H9 (cell line): ENCODE measurements at regions not wholly inside any gene's neighbourhood (a gene's known extent, or its start where the extent isn't known, plus 50 kb on each side); places are given as distances from the start of the nearest gene placed in this dataset.

Source experiments
- DNase-seq: peaks from one replicate; pipeline ENCODE4 v3.0.0-alpha.2; 2017
- H2AFZ ChIP-seq: one replicate; pipeline ENCODE4 v1.6.1; 2013; ENCODE audit warnings: mild to moderate bottlenecking, low read length, control low read depth, moderate library complexity
- H2AK5ac ChIP-seq: 2 replicates; pipeline ENCODE4 v1.6.1; 2013; ENCODE audit warnings: low read length, control low read depth, mixed read lengths; ENCODE audit not compliant: insufficient read length
- H2BK120ac ChIP-seq: one replicate; pipeline ENCODE4 v1.6.1; 2013; ENCODE audit warnings: low read depth, mild to moderate bottlenecking, low read length, control low read depth, inconsistent platforms; ENCODE audit not compliant: poor library complexity, severe bottlenecking
- H2BK12ac ChIP-seq: 2 replicates; pipeline ENCODE4 v1.6.1; 2013; ENCODE audit warnings: low read length, control low read depth, mixed read lengths, low read depth; ENCODE audit not compliant: insufficient read length
- H2BK15ac ChIP-seq: 2 replicates; pipeline ENCODE4 v1.6.1; 2013; ENCODE audit warnings: low read depth, low read length, control low read depth
- H2BK20ac ChIP-seq: one replicate; pipeline ENCODE4 v1.6.1; 2013; ENCODE audit warnings: low read depth, mild to moderate bottlenecking, low read length, control low read depth, inconsistent platforms; ENCODE audit not compliant: poor library complexity, severe bottlenecking
- H2BK5ac ChIP-seq: 2 replicates; pipeline ENCODE4 v1.6.1; 2013; ENCODE audit warnings: low read length, control low read depth, mixed read lengths; ENCODE audit not compliant: insufficient read length
- H3K14ac ChIP-seq: 2 replicates; pipeline ENCODE4 v1.6.1; 2013; ENCODE audit warnings: low read length, control low read depth; ENCODE audit not compliant: insufficient read depth
- H3K18ac ChIP-seq: 2 replicates; pipeline ENCODE4 v1.6.1; 2013; ENCODE audit warnings: low read depth, mild to moderate bottlenecking, mixed read lengths, low read length, control low read depth; ENCODE audit not compliant: insufficient read length
- H3K23ac ChIP-seq: 2 replicates; pipeline ENCODE4 v1.6.1; 2013; ENCODE audit warnings: low read length, control low read depth, mixed read lengths, low read depth; ENCODE audit not compliant: insufficient read length
- H3K23me2 ChIP-seq: 2 replicates; pipeline ENCODE4 v1.6.1; 2013; ENCODE audit warnings: low read depth, mild to moderate bottlenecking, mixed read lengths, low read length, control low read depth; ENCODE audit not compliant: insufficient read length, poor library complexity, severe bottlenecking
- H3K27ac ChIP-seq: 2 replicates; pipeline ENCODE4 v1.5.1; 2013; ENCODE audit warnings: low read length, control low read depth, mixed read lengths, low read depth; ENCODE audit not compliant: insufficient read length
- H3K27me3 ChIP-seq: 2 replicates; pipeline ENCODE4 v1.6.1; 2013; ENCODE audit warnings: low read length, control low read depth, inconsistent platforms; ENCODE audit not compliant: insufficient read depth
- H3K4ac ChIP-seq: 2 replicates; pipeline ENCODE4 v1.6.1; 2013; ENCODE audit warnings: low read depth, mild to moderate bottlenecking, control low read depth, inconsistent platforms, low read length, moderate library complexity
- H3K4me1 ChIP-seq: 2 replicates; pipeline ENCODE4 v1.6.1; 2013; ENCODE audit warnings: low read length, control low read depth, inconsistent platforms; ENCODE audit not compliant: insufficient read depth
- H3K4me2 ChIP-seq: 2 replicates; pipeline ENCODE4 v1.6.1; 2013; ENCODE audit warnings: low read length, control low read depth, mixed read lengths; ENCODE audit not compliant: insufficient read length, insufficient read depth
- H3K56ac ChIP-seq: 2 replicates; pipeline ENCODE4 v1.6.1; 2013; ENCODE audit warnings: low read depth, mild to moderate bottlenecking, mixed read lengths, low read length, control low read depth; ENCODE audit not compliant: insufficient read length
- H3K79me1 ChIP-seq: 2 replicates; pipeline ENCODE4 v1.6.1; 2013; ENCODE audit warnings: low read depth, mild to moderate bottlenecking, moderate library complexity, low read length, control low read depth, inconsistent platforms; ENCODE audit not compliant: insufficient read depth, poor library complexity, severe bottlenecking
- H3K79me2 ChIP-seq: 2 replicates; pipeline ENCODE4 v1.6.1; 2013; ENCODE audit warnings: low read length, control low read depth, inconsistent platforms; ENCODE audit not compliant: insufficient read depth
- H3K9ac ChIP-seq: 2 replicates; pipeline ENCODE4 v1.6.1; 2013; ENCODE audit warnings: low read length, control low read depth, mixed read lengths; ENCODE audit not compliant: insufficient read length; ENCODE audit errors: extremely low read depth
- H3K9me3 ChIP-seq: one replicate; pipeline ENCODE4 v1.6.1; 2013; ENCODE audit warnings: low read depth, low read length, inconsistent platforms; ENCODE audit not compliant: control insufficient read depth
- H3T11ph ChIP-seq: one replicate; pipeline ENCODE4 v1.6.1; 2013; ENCODE audit warnings: mild to moderate bottlenecking, low read length, control low read depth, inconsistent platforms
- H4K20me1 ChIP-seq: one replicate; pipeline ENCODE4 v1.6.1; 2013; ENCODE audit not compliant: control insufficient read depth, insufficient read length, insufficient read depth
- H4K5ac ChIP-seq: 2 replicates; pipeline ENCODE4 v1.6.1; 2013; ENCODE audit warnings: low read depth, mild to moderate bottlenecking, mixed read lengths, low read length, control low read depth; ENCODE audit not compliant: insufficient read length
- H4K8ac ChIP-seq: replicated peaks from 2 replicates; pipeline ENCODE4 v1.6.1; 2013; ENCODE audit warnings: low read length, control low read depth, mixed read lengths, low read depth; ENCODE audit not compliant: insufficient read length
- H4K91ac ChIP-seq: 2 replicates; pipeline ENCODE4 v1.6.1; 2013; ENCODE audit warnings: low read depth, mild to moderate bottlenecking, moderate library complexity, mixed read lengths, low read length, control low read depth; ENCODE audit not compliant: insufficient read length
- H3K27ac Mint-ChIP-seq, 3 experiments: 2 replicates in 2 of 3; 3 replicates in 1 of 3; pipeline ENCODE4 v1.8.0; 2020 to 2021; ENCODE audit warnings: mixed read lengths in 3 of 3, mild to moderate bottlenecking in 1 of 3, moderate library complexity in 1 of 3
- H3K27me3 Mint-ChIP-seq: 2 replicates; pipeline ENCODE4 v1.8.0; 2021; ENCODE audit warnings: low read depth, mild to moderate bottlenecking, moderate library complexity, mixed read lengths
- H3K36me3 Mint-ChIP-seq, 3 experiments: 2 replicates in 2 of 3; 3 replicates in 1 of 3; pipeline ENCODE4 v1.8.0; 2020 to 2021; ENCODE audit warnings: low read depth in 3 of 3, mixed read lengths in 3 of 3; ENCODE audit not compliant: insufficient read depth in 1 of 3
- H3K4me1 Mint-ChIP-seq, 2 experiments: 2 replicates each; pipeline ENCODE4 v1.8.0; 2020; ENCODE audit warnings: mixed read lengths in 2 of 2
- H3K4me3 Mint-ChIP-seq, 2 experiments: 2 replicates in 1 of 2; 3 replicates in 1 of 2; pipeline ENCODE4 v1.8.0; 2020 to 2021; ENCODE audit warnings: mild to moderate bottlenecking in 2 of 2, mixed read lengths in 2 of 2, moderate library complexity in 1 of 2
- H3K9me3 Mint-ChIP-seq, 2 experiments: 2 replicates in 1 of 2; 3 replicates in 1 of 2; pipeline ENCODE4 v1.8.0; 2020; ENCODE audit warnings: mild to moderate bottlenecking in 2 of 2, mixed read lengths in 2 of 2, moderate library complexity in 1 of 2
- CTCF ChIP-seq: fragments of 200-600 bp; sonication (generic); conservative IDR thresholded peaks from 3 replicates; pipeline ENCODE4 v1.8.0; 2021; ENCODE audit warnings: antibody characterized with exemption, mild to moderate bottlenecking
- WGBS: extraction: QIAGEN DNeasy Blood & Tissue Kit; methylation state at CpG from one replicate; pipeline ENCODE4 v1.1.7; 2013; ENCODE audit warnings: missing lambda C conversion rate, low lambda C conversion rate, mixed read lengths; ENCODE audit not compliant: insufficient read length; ENCODE audit errors: extremely low coverage; 5-methylcytosine and 5-hydroxymethylcytosine counted together

GRCh38 chr1:157307491-157307890 lies 169.3 kb upstream of the ETV3 start:
- no peaks in the 10 kb centered on the region for H3K9me3 Mint-ChIP-seq
- Histone ChIP-seq H3K27me3 (no peaks in the 10 kb centered on the region), H3K18ac (no peak overlapping the region), H3K9me3 (no peaks in the 10 kb centered on the region), H4K20me1 (no peaks in the 10 kb centered on the region), H4K5ac (no peak overlapping the region), H2AK5ac (no peak overlapping the region), H3K23ac (no peak overlapping the region), H3K14ac (no peak overlapping the region; the same call in 1 of the 2 replicates), H3K9ac (no peak overlapping the region), H3K27ac (no peak overlapping the region), H2BK5ac (no peak overlapping the region), H3K79me1 (no peaks in the 10 kb centered on the region), H2BK120ac (no peak overlapping the region), H4K8ac (no peak overlapping the region), H3K4ac (no peak overlapping the region), H2BK12ac (no peak overlapping the region), H3K56ac (no peak overlapping the region), H3K4me2 (no peak overlapping the region), H2BK20ac (no peak overlapping the region), H3T11ph (no peak overlapping the region), H3K23me2 (no peaks in the 10 kb centered on the region), H4K91ac (no peak overlapping the region), H3K4me1 (peaks cover 5% of the 10 kb centered on the region; the same call in 1 of the 2 replicates), H2BK15ac (no peak overlapping the region), H3K79me2 (no peaks in the 10 kb centered on the region), H2AFZ (no peak overlapping the region)
- TF ChIP-seq CTCF, result no peak
- no peak overlapping the region for H3K27ac Mint-ChIP-seq
- no CpG with 5 or more reads among the region's 1 CpG for WGBS
- H3K27me3 Mint-ChIP-seq, result peaks cover 8% of the 10 kb centered on the region
- H3K36me3 Mint-ChIP-seq, result no peaks in the 10 kb centered on the region
- H3K4me1 Mint-ChIP-seq, result peaks cover 20 to 26% of the 10 kb centered on the region in 2 experiments
- H3K4me3 Mint-ChIP-seq, result no peak overlapping the region
- DNase-seq, result peak; percentile 20
